ENCODE measurements at regions not wholly inside any gene's neighbourhood (a gene's known extent, or its start where the extent isn't known, plus 50 kb on each side); places are given as distances from the start of the nearest gene placed in this dataset.

DNA sequence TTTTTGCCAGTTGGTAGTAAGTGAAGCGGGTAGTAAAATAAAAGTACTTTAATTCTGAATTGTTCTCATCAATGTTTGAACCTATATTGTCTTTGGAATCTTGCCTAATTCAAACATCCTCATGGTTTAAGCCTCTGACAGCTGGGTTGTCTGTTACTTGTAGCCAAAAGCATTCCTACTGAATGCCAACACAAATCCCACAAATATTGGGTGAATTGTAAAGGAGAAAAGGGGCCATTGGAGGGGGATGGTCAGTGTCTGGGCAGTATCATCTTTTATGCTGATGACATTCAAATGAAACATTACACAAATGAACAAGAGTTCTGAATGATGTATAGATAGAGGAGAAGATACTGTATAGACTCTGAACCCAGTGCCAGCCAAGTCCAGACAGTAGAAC, 309.5 kb downstream of the OSTF1 start:
- no CpG with 5 or more reads among the region's 1 CpG for WGBS (ENCODE audit: insufficient coverage, low lambda C conversion rate)
- Histone ChIP-seq H3K27ac (ENCODE audit: low read length) (no peak overlapping the region), H3K36me3 (ENCODE audit: control insufficient read depth, insufficient read depth, low read length) (no peaks in the 10 kb centered on the region), H3K27me3 (ENCODE audit: control insufficient read depth, insufficient read depth, low read length) (no peaks in the 10 kb centered on the region), H3K4me1 (ENCODE audit: control insufficient read depth, insufficient read depth, low read length) (no peaks in the 10 kb centered on the region), H3K4me3 (ENCODE audit: low read length) (no peak overlapping the region), H3K9me3 (ENCODE audit: control insufficient read depth, low read depth, low read length) (peaks cover 2% of the 10 kb centered on the region)
- DNase-seq: no peak

DNA sequence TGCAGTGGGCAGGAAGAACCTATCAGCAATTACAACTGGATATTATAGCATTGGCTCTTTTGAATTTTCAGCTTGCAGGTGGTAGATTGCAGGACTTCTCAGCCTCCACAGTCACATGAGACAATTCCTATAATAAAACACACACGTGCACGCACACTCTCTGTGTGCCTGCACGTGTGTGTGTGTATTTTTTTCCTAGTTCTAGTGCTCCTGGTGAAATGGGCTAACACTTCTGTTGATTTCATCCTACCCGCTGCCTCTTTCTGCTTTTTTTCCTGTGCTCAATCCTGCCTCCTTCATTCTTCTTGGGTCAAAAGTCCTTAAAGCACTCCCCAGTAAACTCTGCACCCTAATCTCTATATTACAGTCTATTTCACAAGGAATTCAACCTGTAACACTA, 320.1 kb downstream of the OSTF1 start:
- peaks cover 12% of the 10 kb centered on the region for H3K4me1 ChIP-seq (ENCODE audit: control insufficient read depth, insufficient read depth, low read length)
- DNase-seq: peak; percentile 26 to 76
- H3K4me3 ChIP-seq (ENCODE audit: low read length): no peak overlapping the region
- no peaks in the 10 kb centered on the region for H3K9me3 ChIP-seq (ENCODE audit: control insufficient read depth, low read depth, low read length)
- no peaks in the 10 kb centered on the region for H3K27me3 ChIP-seq (ENCODE audit: control insufficient read depth, insufficient read depth, low read length)
- no peaks in the 10 kb centered on the region for H3K36me3 ChIP-seq (ENCODE audit: control insufficient read depth, insufficient read depth, low read length)
- peak overlapping the region; percentile 41 for H3K27ac ChIP-seq (ENCODE audit: low read length)
- WGBS (ENCODE audit: insufficient coverage, low lambda C conversion rate): 46% methylated on average over 4 of the region's 4 CpGs

DNA sequence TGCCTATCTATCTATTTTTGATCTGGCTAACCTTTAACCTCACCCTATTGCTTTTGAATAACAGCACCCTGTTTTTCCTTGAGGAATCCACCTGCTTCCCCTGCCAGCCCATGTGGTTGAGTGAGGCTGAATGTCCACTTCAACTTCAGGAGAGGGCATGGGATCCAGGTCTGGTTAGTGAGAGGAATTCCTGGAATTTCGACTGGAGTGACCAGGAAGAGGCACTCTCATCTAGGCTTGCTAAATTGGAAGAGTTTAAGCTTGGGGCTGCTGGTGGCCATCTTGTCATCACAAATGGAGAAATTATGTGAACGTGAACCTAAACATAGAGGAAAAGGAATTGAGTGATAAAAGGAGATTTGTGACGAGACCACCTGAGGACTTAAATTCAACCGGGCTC, 322.1 kb downstream of the OSTF1 start:
- no peaks in the 10 kb centered on the region for H3K27me3 ChIP-seq (ENCODE audit: control insufficient read depth, insufficient read depth, low read length)
- no peak overlapping the region for H3K4me3 ChIP-seq (ENCODE audit: low read length)
- H3K9me3 ChIP-seq (ENCODE audit: control insufficient read depth, low read depth, low read length): no peaks in the 10 kb centered on the region
- DNase-seq: no peak
- 89% methylated on average over 4 of the region's 4 CpGs for WGBS (ENCODE audit: insufficient coverage, low lambda C conversion rate)
- no peaks in the 10 kb centered on the region for H3K36me3 ChIP-seq (ENCODE audit: control insufficient read depth, insufficient read depth, low read length)
- H3K27ac ChIP-seq (ENCODE audit: low read length): no peak overlapping the region
- peaks cover 27% of the 10 kb centered on the region for H3K4me1 ChIP-seq (ENCODE audit: control insufficient read depth, insufficient read depth, low read length)

DNA sequence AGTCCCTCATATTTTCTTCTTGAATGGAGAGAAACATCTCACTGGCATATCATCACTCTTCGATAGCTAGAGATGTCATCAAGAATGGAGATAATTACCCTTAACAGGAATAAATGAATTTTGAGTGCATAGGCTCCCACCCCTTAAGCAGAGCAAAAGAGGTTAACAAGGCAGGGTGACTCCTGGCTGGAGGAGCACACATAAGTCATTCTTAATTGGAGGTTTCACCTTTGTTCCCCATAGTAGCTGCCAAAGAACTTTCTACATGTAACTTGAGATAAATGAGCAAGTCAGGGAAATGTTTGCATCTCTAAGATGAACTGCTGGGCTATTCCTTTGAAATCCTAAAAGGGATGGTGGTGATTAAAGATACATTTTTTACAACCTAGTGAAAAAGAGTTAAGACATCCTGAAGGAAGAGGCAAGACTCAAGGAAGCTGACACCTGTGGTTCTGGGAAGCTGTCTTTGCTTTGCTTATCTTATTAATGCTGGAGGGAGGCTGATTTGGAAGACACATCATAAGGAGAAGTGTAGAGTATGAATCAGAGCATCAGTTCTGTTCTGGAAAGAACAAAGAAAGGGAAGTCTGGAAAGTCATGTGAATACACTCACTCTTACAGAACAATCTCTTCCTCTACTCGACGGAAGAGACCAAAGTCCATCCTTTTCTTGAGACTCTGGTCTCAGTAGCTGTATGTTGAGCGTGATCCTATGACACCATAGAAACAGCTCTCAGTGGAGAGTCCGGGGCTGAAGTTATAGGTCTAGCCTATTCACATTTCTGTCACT, 326.3 kb downstream of the OSTF1 start:
- Histone ChIP-seq H3K4me3 (ENCODE audit: low read length) (no peak overlapping the region), H3K36me3 (ENCODE audit: control insufficient read depth, insufficient read depth, low read length) (no peaks in the 10 kb centered on the region), H3K27ac (ENCODE audit: low read length) (peak overlapping the region; percentile 71), H3K4me1 (ENCODE audit: control insufficient read depth, insufficient read depth, low read length) (peaks cover 15% of the 10 kb centered on the region), H3K27me3 (ENCODE audit: control insufficient read depth, insufficient read depth, low read length) (no peaks in the 10 kb centered on the region), H3K9me3 (ENCODE audit: control insufficient read depth, low read depth, low read length) (no peaks in the 10 kb centered on the region)
- DNase-seq: peak; percentile 87 to 95
- no CpG with 5 or more reads among the region's 5 CpGs for WGBS (ENCODE audit: insufficient coverage, low lambda C conversion rate)

DNA sequence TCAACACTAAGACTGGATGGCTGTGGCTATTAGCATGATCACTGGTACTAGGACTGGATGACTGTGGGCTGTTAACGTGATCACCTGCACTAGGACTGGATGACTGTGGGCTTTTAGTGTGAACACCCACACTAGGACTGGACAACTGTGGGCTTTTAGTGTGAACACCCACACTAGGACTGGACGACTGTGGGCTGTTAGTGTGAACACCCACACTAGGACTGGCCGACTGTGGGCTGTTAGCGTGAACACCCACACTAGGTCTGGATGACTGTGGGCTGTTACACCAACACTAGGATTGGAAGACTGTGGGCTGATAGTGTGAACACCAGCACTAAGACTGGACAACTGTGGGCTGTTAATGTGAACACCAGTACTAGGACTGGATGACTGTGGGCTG, 329.2 kb downstream of the OSTF1 start:
- H3K27ac ChIP-seq (ENCODE audit: low read length): no peak overlapping the region
- no CpG with 5 or more reads among the region's 4 CpGs for WGBS (ENCODE audit: insufficient coverage, low lambda C conversion rate)
- no peak overlapping the region for H3K4me3 ChIP-seq (ENCODE audit: low read length)
- H3K36me3 ChIP-seq (ENCODE audit: control insufficient read depth, insufficient read depth, low read length): no peaks in the 10 kb centered on the region
- no peaks in the 10 kb centered on the region for H3K9me3 ChIP-seq (ENCODE audit: control insufficient read depth, low read depth, low read length)
- no peaks in the 10 kb centered on the region for H3K27me3 ChIP-seq (ENCODE audit: control insufficient read depth, insufficient read depth, low read length)
- H3K4me1 ChIP-seq (ENCODE audit: control insufficient read depth, insufficient read depth, low read length): peaks cover 15% of the 10 kb centered on the region
- DNase-seq: no peak

DNA sequence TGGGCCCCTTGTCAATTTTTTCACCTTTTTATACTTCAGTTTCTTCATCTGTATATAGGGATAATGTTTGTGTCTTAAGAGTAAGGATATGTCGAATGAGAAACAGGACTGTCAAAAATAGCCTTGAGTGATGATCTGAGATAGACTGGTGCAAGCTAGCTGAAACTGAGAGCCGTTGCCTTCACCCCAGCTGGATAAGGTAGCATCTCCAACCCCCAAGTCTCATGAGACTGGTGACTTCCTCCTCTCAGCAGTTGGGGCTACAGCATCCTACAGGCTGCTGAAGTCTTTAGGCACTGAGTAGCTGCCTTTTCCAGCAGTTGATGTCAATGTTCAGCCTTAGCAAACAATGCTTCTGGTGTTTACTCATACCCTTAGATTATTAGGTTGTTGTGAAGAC, 330.2 kb downstream of the OSTF1 start:
- Histone ChIP-seq H3K27ac (ENCODE audit: low read length) (no peak overlapping the region), H3K27me3 (ENCODE audit: control insufficient read depth, insufficient read depth, low read length) (no peaks in the 10 kb centered on the region), H3K36me3 (ENCODE audit: control insufficient read depth, insufficient read depth, low read length) (no peaks in the 10 kb centered on the region), H3K4me1 (ENCODE audit: control insufficient read depth, insufficient read depth, low read length) (peaks cover 14% of the 10 kb centered on the region), H3K4me3 (ENCODE audit: low read length) (no peak overlapping the region), H3K9me3 (ENCODE audit: control insufficient read depth, low read depth, low read length) (no peaks in the 10 kb centered on the region)
- no CpG with 5 or more reads among the region's 2 CpGs for WGBS (ENCODE audit: insufficient coverage, low lambda C conversion rate)
- DNase-seq: no peak

DNA sequence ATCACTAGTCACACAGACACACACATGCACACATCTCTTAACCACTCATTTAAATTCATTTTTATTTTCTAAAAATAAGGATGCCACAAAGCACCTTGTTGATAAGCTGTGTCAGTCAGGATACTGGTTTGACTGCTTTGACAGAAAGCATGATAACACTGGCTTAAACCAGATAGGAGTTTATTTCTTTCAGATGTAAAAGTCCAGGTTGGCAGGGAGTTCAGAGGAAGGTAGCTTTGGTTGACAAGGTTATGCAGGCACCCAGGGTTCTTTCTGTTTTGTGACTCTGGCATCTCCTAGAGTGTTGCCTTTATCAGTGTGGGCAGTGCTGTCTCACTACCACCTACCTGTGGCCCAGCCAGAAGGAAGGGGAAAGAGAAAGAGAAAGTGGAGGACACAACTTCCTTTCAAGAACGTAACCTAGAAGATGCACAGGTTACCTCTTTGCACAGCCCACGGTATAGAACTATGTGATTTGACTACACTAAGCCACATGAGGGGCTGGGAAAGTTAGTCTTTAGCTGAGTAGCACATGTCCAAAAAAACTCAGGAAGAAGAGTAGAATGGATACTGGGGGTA, 334.7 kb downstream of the OSTF1 start:
- no CpG with 5 or more reads among the region's 2 CpGs for WGBS (ENCODE audit: insufficient coverage, low lambda C conversion rate)
- DNase-seq: peak; percentile 12 to 60
- Histone ChIP-seq H3K36me3 (ENCODE audit: control insufficient read depth, insufficient read depth, low read length) (no peaks in the 10 kb centered on the region), H3K27me3 (ENCODE audit: control insufficient read depth, insufficient read depth, low read length) (no peaks in the 10 kb centered on the region), H3K4me1 (ENCODE audit: control insufficient read depth, insufficient read depth, low read length) (peaks cover under 1% of the 10 kb centered on the region), H3K27ac (ENCODE audit: low read length) (no peak overlapping the region), H3K9me3 (ENCODE audit: control insufficient read depth, low read depth, low read length) (no peaks in the 10 kb centered on the region), H3K4me3 (ENCODE audit: low read length) (no peak overlapping the region)

DNA sequence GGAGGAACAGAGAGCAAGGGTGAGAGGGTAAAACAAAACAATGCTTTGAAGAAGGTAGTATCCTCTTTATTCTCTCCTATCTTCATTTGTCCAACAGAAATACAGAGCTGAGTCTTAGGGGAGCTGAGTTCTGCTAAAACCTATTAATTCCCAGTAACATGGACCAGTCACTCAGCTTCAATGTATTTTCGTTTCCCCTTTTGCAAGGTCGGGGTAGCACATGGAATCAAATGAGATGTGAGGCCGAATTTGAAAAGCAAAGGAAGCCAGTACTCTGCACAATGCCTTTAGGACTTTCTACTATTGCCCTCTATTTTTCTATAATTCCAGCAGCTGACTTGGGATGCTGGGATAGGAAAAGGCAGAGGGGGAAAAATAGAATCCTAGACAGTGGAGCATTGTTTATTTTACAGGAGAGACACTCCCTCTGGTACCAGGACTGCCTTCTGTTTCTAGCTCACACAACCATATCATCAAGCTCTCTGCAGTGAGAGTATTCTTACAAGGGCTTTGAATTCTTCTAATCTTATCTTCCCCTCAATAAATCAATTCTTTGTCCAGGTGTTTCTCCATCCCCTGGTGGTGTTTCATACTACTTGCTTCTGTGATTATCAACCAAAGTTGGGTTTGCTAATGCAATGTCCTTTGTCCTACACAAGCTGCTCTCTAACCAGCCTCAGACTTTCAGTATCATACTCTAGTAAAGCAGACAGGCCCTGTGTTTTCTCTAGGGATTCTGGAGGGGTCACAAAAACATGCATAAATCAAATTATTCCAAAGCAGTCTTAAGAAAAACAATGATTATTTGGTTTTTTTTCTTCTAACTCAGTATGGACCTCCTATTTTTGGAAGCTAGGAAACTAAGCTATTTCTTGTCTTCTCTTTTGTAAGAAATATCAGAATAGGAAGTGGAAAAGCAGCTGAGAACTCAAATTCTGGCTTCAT, 341.5 kb downstream of the OSTF1 start:
- Histone ChIP-seq H3K4me1 (ENCODE audit: control insufficient read depth, insufficient read depth, low read length) (peaks cover 23% of the 10 kb centered on the region), H3K9me3 (ENCODE audit: control insufficient read depth, low read depth, low read length) (no peaks in the 10 kb centered on the region), H3K36me3 (ENCODE audit: control insufficient read depth, insufficient read depth, low read length) (no peaks in the 10 kb centered on the region), H3K4me3 (ENCODE audit: low read length) (no peak overlapping the region), H3K27me3 (ENCODE audit: control insufficient read depth, insufficient read depth, low read length) (no peaks in the 10 kb centered on the region), H3K27ac (ENCODE audit: low read length) (peak overlapping the region; percentile 36)
- WGBS (ENCODE audit: insufficient coverage, low lambda C conversion rate): no CpG with 5 or more reads among the region's 3 CpGs
- DNase-seq: peak; percentile 79 to 89

DNA sequence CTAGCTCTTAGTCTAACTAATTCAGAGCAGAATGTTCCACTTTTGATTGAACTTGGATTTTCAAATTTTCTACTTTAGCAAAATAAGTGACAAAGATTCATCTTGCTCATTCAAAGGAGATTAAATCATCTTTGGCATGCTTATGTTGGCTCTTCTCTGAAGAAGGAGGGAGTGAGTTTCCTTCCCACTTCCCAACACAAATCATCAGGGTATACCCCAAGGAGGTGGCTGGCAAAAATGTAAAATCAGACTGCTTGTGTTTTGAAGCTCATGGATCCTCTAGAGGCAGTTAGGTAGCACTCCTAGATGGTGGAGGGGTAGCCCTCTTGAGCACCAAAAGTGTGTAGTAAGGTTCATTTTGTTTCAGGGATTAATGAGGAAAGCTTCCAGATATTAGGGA, 343.1 kb downstream of the OSTF1 start:
- Histone ChIP-seq H3K4me1 (ENCODE audit: control insufficient read depth, insufficient read depth, low read length) (peaks cover 23% of the 10 kb centered on the region), H3K27me3 (ENCODE audit: control insufficient read depth, insufficient read depth, low read length) (no peaks in the 10 kb centered on the region), H3K36me3 (ENCODE audit: control insufficient read depth, insufficient read depth, low read length) (no peaks in the 10 kb centered on the region), H3K4me3 (ENCODE audit: low read length) (no peak overlapping the region), H3K27ac (ENCODE audit: low read length) (no peak overlapping the region), H3K9me3 (ENCODE audit: control insufficient read depth, low read depth, low read length) (no peaks in the 10 kb centered on the region)
- DNase-seq: no peak

DNA sequence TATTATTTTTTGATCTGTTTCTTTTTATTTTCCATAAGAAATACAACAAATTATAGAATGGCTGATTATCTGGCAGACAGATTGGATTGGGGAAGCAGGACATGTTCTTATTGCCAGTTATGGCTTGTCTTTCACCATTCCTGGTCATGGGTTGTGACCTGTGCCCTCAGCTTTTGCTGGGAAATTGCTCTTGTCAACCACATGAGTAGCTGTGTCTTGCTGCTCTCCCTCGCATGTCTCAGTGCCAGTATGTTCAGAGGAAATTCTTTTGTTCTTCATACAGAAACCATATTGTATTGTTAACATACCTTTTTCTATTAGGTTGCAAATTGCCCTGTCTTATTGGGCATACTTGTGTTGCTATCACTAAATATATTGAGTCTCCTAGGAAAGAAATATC, 344.1 kb downstream of the OSTF1 start:
- no CpG with 5 or more reads among the region's 1 CpG for WGBS (ENCODE audit: insufficient coverage, low lambda C conversion rate)
- H3K36me3 ChIP-seq (ENCODE audit: control insufficient read depth, insufficient read depth, low read length): no peaks in the 10 kb centered on the region
- DNase-seq: peak in 1 of 2 donors; percentile 30
- H3K4me1 ChIP-seq (ENCODE audit: control insufficient read depth, insufficient read depth, low read length): peaks cover 23% of the 10 kb centered on the region
- H3K27ac ChIP-seq (ENCODE audit: low read length): no peak overlapping the region
- H3K9me3 ChIP-seq (ENCODE audit: control insufficient read depth, low read depth, low read length): no peaks in the 10 kb centered on the region
- no peaks in the 10 kb centered on the region for H3K27me3 ChIP-seq (ENCODE audit: control insufficient read depth, insufficient read depth, low read length)
- no peak overlapping the region for H3K4me3 ChIP-seq (ENCODE audit: low read length)

Data from large intestine (tissue), 3 donors.